BJ (cell line): ENCODE measurements at regions not wholly inside any gene's neighbourhood (a gene's known extent, or its start where the extent isn't known, plus 50 kb on each side); places are given as distances from the start of the nearest gene placed in this dataset.

ENCODE experiments used
- CTCF ChIA-PET: fragments of 350-600 bp; formaldehyde crosslinking; extraction: SDS; loops from one replicate; lab custom pipeline; 2021; ENCODE audit warnings: antibody characterized with exemption, inconsistent platforms; lab: Yijun Ruan, JAX
- POLR2A ChIA-PET: fragments of 300-600 bp; sonication (Branson Sonifier 250); formaldehyde crosslinking; extraction: SDS; loops from one replicate; lab custom pipeline; 2021; ENCODE audit warnings: antibody characterized with exemption; lab: Charles Lee
- DNase-seq: peaks from one replicate; pipeline ENCODE4 v3.0.0-alpha.2; 2011; ENCODE audit warnings: low read depth
- H3K27me3 ChIP-seq: 2 replicates; pipeline ENCODE4 v1.6.0; 2011; ENCODE audit warnings: low read length; ENCODE audit not compliant: control insufficient read depth, insufficient read depth
- H3K36me3 ChIP-seq: 2 replicates; pipeline ENCODE4 v1.5.1; 2011; ENCODE audit warnings: low read length; ENCODE audit not compliant: control insufficient read depth, insufficient read depth
- H3K4me3 ChIP-seq: 2 replicates; pipeline ENCODE4 v1.5.1; 2011; ENCODE audit warnings: low read depth, mild to moderate bottlenecking, control low read depth, low read length
- TF ChIP-seq, protein P1 (sequence below): IDR thresholded peaks from 2 replicates; pipeline ENCODE4 v1.5.1; 2011; ENCODE audit warnings: low read depth, mild to moderate bottlenecking, control low read depth, inconsistent platforms, low read length, moderate library complexity; ENCODE audit not compliant: insufficient read depth

DNA sequence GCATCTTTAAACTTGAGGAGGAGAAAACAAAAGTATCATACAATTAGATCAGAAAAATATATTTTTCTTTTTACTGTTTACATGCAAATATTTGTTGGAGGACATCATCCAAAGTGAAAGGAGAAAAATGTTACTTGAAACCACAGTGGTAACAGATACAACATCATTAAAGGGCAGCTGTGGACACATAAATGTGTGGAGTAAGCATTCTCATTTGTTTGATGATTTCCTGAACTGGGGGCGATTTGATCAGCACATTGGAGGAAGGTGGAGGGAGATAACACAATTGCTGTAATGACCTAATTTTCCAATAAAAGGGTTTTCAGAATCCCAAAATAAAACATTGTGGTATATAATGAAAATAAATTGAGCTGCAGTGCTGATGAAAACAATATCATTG is 314.5 kb upstream of the HS3ST1 start:
- CTCF ChIA-PET = no interaction called here
- TF ChIP-seq, protein P1, sequence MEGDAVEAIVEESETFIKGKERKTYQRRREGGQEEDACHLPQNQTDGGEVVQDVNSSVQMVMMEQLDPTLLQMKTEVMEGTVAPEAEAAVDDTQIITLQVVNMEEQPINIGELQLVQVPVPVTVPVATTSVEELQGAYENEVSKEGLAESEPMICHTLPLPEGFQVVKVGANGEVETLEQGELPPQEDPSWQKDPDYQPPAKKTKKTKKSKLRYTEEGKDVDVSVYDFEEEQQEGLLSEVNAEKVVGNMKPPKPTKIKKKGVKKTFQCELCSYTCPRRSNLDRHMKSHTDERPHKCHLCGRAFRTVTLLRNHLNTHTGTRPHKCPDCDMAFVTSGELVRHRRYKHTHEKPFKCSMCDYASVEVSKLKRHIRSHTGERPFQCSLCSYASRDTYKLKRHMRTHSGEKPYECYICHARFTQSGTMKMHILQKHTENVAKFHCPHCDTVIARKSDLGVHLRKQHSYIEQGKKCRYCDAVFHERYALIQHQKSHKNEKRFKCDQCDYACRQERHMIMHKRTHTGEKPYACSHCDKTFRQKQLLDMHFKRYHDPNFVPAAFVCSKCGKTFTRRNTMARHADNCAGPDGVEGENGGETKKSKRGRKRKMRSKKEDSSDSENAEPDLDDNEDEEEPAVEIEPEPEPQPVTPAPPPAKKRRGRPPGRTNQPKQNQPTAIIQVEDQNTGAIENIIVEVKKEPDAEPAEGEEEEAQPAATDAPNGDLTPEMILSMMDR = no peak
- POLR2A ChIA-PET = no interaction called here
- Histone ChIP-seq H3K36me3 (no peaks in the 10 kb centered on the region), H3K4me3 (no peak overlapping the region), H3K27me3 (no peaks in the 10 kb centered on the region)
- DNase-seq = no peak

DNA sequence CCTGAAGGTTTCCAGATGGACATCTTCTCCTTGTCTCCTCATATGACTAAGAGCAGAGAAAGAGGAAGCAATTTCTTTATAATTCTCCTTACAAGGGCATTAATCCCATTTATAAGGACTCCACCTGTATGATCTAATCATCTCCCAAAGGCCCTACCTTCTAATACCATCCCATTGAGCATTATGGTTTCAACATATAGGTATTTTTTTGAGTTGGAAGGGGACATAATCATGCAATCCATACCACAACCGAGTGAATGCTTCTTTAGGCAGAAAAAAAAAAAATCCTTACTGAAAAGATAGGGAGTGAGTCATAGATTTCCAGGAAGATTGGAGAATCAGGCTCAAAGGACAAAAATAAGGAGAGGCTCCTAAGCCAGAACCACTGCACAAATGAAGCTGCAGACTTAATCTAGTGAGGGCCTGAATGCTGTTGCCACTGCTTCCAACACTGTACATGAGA is 312.5 kb upstream of the HS3ST1 start:
- Histone ChIP-seq H3K36me3 (no peaks in the 10 kb centered on the region), H3K27me3 (no peaks in the 10 kb centered on the region), H3K4me3 (no peak overlapping the region)
- ChIA-PET CTCF (interaction anchor here (0.8 kb wide), 1 partner anchor 10 kb away, joined by 3 read pairs; no protein-coding TSS in a partner anchor), POLR2A (no interaction called here)
- TF ChIP-seq, protein P1 = no peak
- DNase-seq = no peak

DNA sequence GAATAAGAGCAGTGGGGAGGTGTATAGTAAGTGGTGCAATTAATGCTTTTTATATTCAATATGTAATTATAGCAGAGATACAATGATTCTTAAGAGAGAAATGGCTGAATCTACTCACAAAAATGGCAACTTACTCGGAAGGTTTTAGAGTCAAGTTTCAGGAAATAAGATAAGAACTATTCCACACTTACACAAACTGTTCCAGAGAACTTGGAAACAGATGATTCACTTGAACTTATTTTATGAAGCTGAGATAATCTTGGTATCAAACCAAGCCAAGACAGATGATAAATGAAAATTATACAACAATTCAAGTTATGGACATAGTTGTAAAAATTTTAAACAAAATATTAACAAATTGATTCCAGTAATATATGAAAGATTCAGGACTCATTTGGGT is 311.3 kb upstream of the HS3ST1 start:
- POLR2A ChIA-PET = no interaction called here
- CTCF ChIA-PET = no interaction called here
- DNase-seq = no peak
- Histone ChIP-seq H3K27me3 (no peaks in the 10 kb centered on the region), H3K4me3 (no peak overlapping the region), H3K36me3 (no peaks in the 10 kb centered on the region)
- TF ChIP-seq, protein P1 = no peak

DNA sequence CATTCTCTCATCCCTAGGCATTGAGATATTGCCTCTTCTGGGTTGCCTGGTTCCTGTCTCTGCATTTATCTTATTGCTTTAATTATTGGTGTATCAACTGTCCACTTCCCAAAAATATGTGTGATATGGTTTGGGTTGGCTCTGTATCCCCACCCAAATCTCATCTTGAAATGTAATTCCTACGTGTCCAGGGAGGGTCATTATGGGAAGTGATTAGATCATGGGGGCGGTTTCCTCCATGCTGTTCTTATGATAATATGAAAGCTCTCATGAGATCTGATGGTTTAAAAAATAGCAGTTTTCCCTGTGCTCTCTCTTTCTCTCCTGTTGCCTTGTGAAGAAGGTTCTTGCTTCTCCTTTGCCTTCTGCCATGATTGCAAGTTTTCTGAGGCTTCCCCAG is 308.3 kb upstream of the HS3ST1 start:
- H3K27me3 ChIP-seq = no peaks in the 10 kb centered on the region
- no peak for DNase-seq
- H3K4me3 ChIP-seq = no peak overlapping the region
- ChIA-PET CTCF (no interaction called here), POLR2A (no interaction called here)
- H3K36me3 ChIP-seq = no peaks in the 10 kb centered on the region
- TF ChIP-seq, protein P1 = no peak

DNA sequence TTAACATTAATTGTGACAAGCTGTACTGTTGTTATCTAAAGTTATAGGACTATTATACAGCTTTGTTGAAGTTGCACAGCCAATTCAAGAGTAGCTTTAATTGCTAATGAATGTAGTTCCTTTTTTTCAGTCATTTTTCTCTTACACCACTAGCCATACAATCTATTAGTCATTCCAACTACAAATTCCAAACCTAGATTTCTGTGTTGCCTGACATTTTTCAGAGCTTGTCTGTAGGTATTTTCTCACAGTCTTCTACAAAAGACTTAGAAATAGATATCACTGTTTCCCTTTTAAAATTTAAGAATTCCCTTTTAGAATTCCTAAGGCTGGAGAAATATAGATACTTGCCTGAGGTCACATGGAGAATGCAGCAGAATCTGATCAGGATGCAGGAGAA is 307.0 kb upstream of the HS3ST1 start:
- DNase-seq = no peak
- POLR2A ChIA-PET = no interaction called here
- TF ChIP-seq, protein P1 = no peak
- CTCF ChIA-PET = no interaction called here
- no peaks in the 10 kb centered on the region for H3K27me3 ChIP-seq
- no peaks in the 10 kb centered on the region for H3K36me3 ChIP-seq
- no peak overlapping the region for H3K4me3 ChIP-seq
